GM12865 (cell line): ENCODE measurements at regions not wholly inside any gene's neighbourhood (a gene's known extent, or its start where the extent isn't known, plus 50 kb on each side); places are given as distances from the start of the nearest gene placed in this dataset.

ENCODE experiments used
- DNase-seq: peaks from one replicate; pipeline ENCODE4 v3.0.0; 2010; ENCODE audit warnings: low read depth
- H3K4me3 ChIP-seq: 2 replicates; pipeline ENCODE4 v1.5.1; 2011; ENCODE audit warnings: mild to moderate bottlenecking, low read depth, low read length, control low read depth
- TF ChIP-seq, protein P1 (sequence below): IDR thresholded peaks from 2 replicates; pipeline ENCODE4 v1.5.1; 2011; ENCODE audit warnings: low read length, control low read depth, low read depth, inconsistent platforms; ENCODE audit not compliant: insufficient read depth; ENCODE audit errors: missing control alignments

DNA sequence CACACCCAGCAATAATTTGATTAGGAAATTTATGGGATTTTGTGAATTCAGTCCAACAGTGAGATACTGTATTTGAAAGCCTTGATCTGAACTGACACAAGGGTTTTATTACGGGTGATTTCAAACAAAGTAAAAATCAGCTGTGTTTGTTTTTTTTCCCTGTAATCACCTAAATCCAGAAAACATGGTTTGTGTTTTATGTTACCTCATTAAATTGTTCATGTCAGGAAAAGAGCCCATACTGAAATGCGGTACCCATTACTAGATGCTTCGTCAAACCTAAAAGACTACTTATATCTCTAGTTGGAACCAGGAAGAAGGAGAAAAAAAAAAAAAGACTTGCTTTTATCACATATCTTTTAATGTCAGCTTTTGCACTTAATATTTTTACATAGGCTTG, 811.9 kb upstream of the RGS18 start:
- no peak for DNase-seq
- H3K4me3 ChIP-seq, result no peak overlapping the region
- TF ChIP-seq, protein P1, sequence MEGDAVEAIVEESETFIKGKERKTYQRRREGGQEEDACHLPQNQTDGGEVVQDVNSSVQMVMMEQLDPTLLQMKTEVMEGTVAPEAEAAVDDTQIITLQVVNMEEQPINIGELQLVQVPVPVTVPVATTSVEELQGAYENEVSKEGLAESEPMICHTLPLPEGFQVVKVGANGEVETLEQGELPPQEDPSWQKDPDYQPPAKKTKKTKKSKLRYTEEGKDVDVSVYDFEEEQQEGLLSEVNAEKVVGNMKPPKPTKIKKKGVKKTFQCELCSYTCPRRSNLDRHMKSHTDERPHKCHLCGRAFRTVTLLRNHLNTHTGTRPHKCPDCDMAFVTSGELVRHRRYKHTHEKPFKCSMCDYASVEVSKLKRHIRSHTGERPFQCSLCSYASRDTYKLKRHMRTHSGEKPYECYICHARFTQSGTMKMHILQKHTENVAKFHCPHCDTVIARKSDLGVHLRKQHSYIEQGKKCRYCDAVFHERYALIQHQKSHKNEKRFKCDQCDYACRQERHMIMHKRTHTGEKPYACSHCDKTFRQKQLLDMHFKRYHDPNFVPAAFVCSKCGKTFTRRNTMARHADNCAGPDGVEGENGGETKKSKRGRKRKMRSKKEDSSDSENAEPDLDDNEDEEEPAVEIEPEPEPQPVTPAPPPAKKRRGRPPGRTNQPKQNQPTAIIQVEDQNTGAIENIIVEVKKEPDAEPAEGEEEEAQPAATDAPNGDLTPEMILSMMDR, result no peak

- DNase-seq, result no peak
These were observed 809.9 kb upstream of the RGS18 start for GRCh38 chr1:191348328-191348727.

DNA sequence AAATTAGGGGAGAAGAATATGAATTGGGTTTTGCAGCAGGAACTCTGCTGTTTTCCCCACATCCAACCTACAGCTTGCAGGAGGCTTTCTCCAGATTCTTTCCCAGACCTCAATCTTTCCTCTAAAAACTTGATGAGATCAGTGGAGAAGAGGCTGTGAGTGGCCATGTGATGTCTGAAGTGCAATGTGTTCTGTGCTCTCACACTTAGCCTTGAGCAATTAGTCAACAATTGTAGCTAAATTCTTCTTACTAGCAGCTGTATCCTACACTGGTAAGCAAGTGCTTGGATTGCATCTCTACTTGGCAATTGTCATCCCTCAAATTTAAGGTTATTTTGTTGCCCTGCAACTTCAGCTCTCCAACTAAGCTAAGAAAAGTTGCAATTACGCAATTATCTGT, 807.3 kb upstream of the RGS18 start:
- TF ChIP-seq, protein P1, result no peak
- no peak for DNase-seq
- H3K4me3 ChIP-seq, result no peak overlapping the region

More at GRCh38 chr1:191348328-191348727, 809.9 kb upstream of the RGS18 start:
- TF ChIP-seq, protein P1, result no peak
- no peak overlapping the region for H3K4me3 ChIP-seq

DNA sequence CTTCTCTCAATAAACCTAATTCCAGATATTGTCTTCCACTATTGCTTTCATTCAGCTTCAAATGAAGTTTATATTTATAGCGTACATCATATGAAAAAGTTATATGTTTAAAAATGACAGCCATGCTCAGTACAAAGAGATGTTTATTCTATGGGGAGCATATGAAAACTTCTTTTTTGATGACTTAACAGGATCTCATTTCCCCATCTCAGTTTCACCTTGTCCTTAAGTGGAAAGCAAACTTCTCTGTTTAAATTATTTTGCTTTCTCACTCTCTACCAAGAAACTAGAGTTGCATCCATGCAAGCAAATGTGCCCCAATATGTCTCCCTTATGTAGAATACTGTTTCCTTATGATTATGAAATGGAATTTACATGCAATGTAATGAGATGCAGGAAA, 799.5 kb upstream of the RGS18 start:
- no peak overlapping the region for H3K4me3 ChIP-seq

DNA sequence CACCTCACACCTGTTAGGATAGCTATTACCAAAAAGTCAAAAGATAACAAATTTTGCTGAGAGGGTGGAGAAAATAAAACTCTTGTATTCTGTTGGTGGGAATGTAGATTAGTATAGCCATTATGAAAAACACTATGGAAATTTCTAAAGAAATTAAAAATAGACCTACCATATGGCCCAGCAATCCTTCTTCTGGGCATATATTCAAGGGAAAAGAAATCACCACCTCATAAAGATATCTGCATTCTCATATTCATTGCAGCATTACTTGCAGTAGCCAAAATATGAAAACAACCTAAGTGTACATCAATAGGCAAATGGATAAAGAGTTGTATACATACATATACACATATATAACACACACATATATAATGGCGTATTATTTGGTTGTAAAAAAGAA, 791.6 kb upstream of the RGS18 start:
- TF ChIP-seq, protein P1, result no peak
- no peak for DNase-seq
- H3K4me3 ChIP-seq, result no peak overlapping the region

More for the DNA sequence above, 799.5 kb upstream of the RGS18 start:
- TF ChIP-seq, protein P1, result no peak
- DNase-seq, result no peak

DNA sequence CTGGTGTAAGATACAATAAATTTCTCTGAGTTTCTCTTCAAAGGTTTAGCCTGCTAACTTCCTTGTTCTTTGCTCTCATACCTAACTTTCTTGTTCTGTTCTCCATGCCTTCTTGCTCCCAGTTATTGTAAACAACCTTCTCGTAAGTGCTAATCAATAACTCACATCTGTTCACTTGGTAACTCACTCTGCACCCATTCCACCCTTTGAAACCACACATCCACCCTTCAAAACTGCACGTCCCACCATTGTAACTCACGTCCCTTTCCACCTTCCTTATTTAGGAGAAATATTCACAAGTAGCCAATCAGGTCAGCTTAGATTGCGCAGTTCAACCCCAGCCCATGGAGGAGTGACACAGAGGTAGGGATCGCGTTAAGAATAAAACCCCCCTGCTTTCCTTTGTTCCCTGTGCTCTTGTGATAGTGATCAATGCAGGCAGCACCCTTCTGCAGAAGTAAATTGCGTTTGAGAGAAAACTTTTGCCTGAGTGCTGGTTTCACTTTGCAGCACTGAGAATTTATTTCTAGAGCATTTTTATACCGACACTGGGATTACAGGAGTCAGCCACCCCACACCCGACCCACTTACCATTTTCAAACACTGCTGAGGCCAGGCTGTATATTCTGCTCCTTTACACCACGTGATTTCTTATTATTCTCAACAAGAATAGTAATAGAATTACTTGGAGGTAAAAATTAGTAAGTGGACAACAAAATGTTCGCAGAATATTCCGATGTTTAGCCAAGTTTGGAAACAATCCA, 789.2 kb upstream of the RGS18 start:
- TF ChIP-seq, protein P1, result no peak
- DNase-seq, result no peak
- H3K4me3 ChIP-seq, result no peak overlapping the region

- TF ChIP-seq, protein P1, result no peak
- no peak for DNase-seq
- no peak overlapping the region for H3K4me3 ChIP-seq
These were observed 786.6 kb upstream of the RGS18 start for GRCh38 chr1:191371626-191372025.
